NOMO-1 (cell line): ENCODE measurements at regions not wholly inside any gene's neighbourhood (a gene's known extent, or its start where the extent isn't known, plus 50 kb on each side); places are given as distances from the start of the nearest gene placed in this dataset.

Experiments
- DNase-seq, 2 experiments: peaks; one replicate each; lab custom pipeline; 2025; ENCODE audit not compliant: unreplicated experiment in 2 of 2; lab: John Stamatoyannopoulos, UW

GRCh38 chr5:124444147-124444775 lies 302.2 kb downstream of the ZNF608 start:
- DNase-seq: no peak

- DNase-seq: no peak
Observed at GRCh38 chr5:124440471-124440870, 306.0 kb downstream of the ZNF608 start.

GRCh38 chr5:124439609-124440008 lies 306.8 kb downstream of the ZNF608 start:
- DNase-seq: no peak

GRCh38 chr5:124438903-124439281 lies 307.5 kb downstream of the ZNF608 start:
- no peak for DNase-seq

GRCh38 chr5:124438026-124438902 lies 308.2 kb downstream of the ZNF608 start:
- DNase-seq: no peak

GRCh38 chr5:124436294-124436693 lies 310.1 kb downstream of the ZNF608 start:
- peak in 1 of 2 experiments; percentile 21 for DNase-seq

GRCh38 chr5:124433170-124433569 lies 313.3 kb downstream of the ZNF608 start:
- no peak for DNase-seq

GRCh38 chr5:124421584-124421983 lies 324.9 kb downstream of the ZNF608 start:
- peak in 1 of 2 experiments; percentile 35 for DNase-seq

GRCh38 chr5:124420952-124421351 lies 325.5 kb downstream of the ZNF608 start:
- no peak for DNase-seq

GRCh38 chr5:124419531-124419930 lies 326.9 kb downstream of the ZNF608 start:
- no peak for DNase-seq

GRCh38 chr5:124418390-124418789 lies 328.0 kb downstream of the ZNF608 start:
- DNase-seq: no peak

GRCh38 chr5:124417196-124417595 lies 329.2 kb downstream of the ZNF608 start:
- DNase-seq: no peak

- no peak for DNase-seq
Observed at GRCh38 chr5:124416627-124417026, 329.8 kb downstream of the ZNF608 start.

GRCh38 chr5:124414973-124415372 lies 331.5 kb downstream of the ZNF608 start:
- DNase-seq: no peak

GRCh38 chr5:124410539-124411488 lies 335.6 kb downstream of the ZNF608 start:
- DNase-seq: peak in 1 of 2 experiments; percentile 15

- DNase-seq: no peak
Observed at GRCh38 chr5:124408738-124409453, 337.5 kb downstream of the ZNF608 start.

- DNase-seq: no peak
Observed at GRCh38 chr5:124404796-124405195, 341.6 kb downstream of the ZNF608 start.

- DNase-seq: no peak
Observed at GRCh38 chr5:124403281-124403680, 343.2 kb downstream of the ZNF608 start.

- DNase-seq: peak; percentile 9 to 30
Observed at GRCh38 chr5:124402144-124402581, 344.3 kb downstream of the ZNF608 start.

- no peak for DNase-seq
Observed at GRCh38 chr5:124401476-124402143, 344.8 kb downstream of the ZNF608 start.
